H9 (cell line): ENCODE measurements at regions not wholly inside any gene's neighbourhood (a gene's known extent, or its start where the extent isn't known, plus 50 kb on each side); places are given as distances from the start of the nearest gene placed in this dataset.

Experiments
- DNase-seq: peaks from one replicate; pipeline ENCODE4 v3.0.0-alpha.2; 2017
- H2AFZ ChIP-seq: one replicate; pipeline ENCODE4 v1.6.1; 2013; ENCODE audit warnings: mild to moderate bottlenecking, low read length, control low read depth, moderate library complexity
- H2AK5ac ChIP-seq: 2 replicates; pipeline ENCODE4 v1.6.1; 2013; ENCODE audit warnings: low read length, control low read depth, mixed read lengths; ENCODE audit not compliant: insufficient read length
- H2BK120ac ChIP-seq: one replicate; pipeline ENCODE4 v1.6.1; 2013; ENCODE audit warnings: low read depth, mild to moderate bottlenecking, low read length, control low read depth, inconsistent platforms; ENCODE audit not compliant: poor library complexity, severe bottlenecking
- H2BK12ac ChIP-seq: 2 replicates; pipeline ENCODE4 v1.6.1; 2013; ENCODE audit warnings: low read length, control low read depth, mixed read lengths, low read depth; ENCODE audit not compliant: insufficient read length
- H2BK15ac ChIP-seq: 2 replicates; pipeline ENCODE4 v1.6.1; 2013; ENCODE audit warnings: low read depth, low read length, control low read depth
- H2BK20ac ChIP-seq: one replicate; pipeline ENCODE4 v1.6.1; 2013; ENCODE audit warnings: low read depth, mild to moderate bottlenecking, low read length, control low read depth, inconsistent platforms; ENCODE audit not compliant: poor library complexity, severe bottlenecking
- H2BK5ac ChIP-seq: 2 replicates; pipeline ENCODE4 v1.6.1; 2013; ENCODE audit warnings: low read length, control low read depth, mixed read lengths; ENCODE audit not compliant: insufficient read length
- H3K14ac ChIP-seq: 2 replicates; pipeline ENCODE4 v1.6.1; 2013; ENCODE audit warnings: low read length, control low read depth; ENCODE audit not compliant: insufficient read depth
- H3K18ac ChIP-seq: 2 replicates; pipeline ENCODE4 v1.6.1; 2013; ENCODE audit warnings: low read depth, mild to moderate bottlenecking, mixed read lengths, low read length, control low read depth; ENCODE audit not compliant: insufficient read length
- H3K23ac ChIP-seq: 2 replicates; pipeline ENCODE4 v1.6.1; 2013; ENCODE audit warnings: low read length, control low read depth, mixed read lengths, low read depth; ENCODE audit not compliant: insufficient read length
- H3K23me2 ChIP-seq: 2 replicates; pipeline ENCODE4 v1.6.1; 2013; ENCODE audit warnings: low read depth, mild to moderate bottlenecking, mixed read lengths, low read length, control low read depth; ENCODE audit not compliant: insufficient read length, poor library complexity, severe bottlenecking
- H3K27ac ChIP-seq: 2 replicates; pipeline ENCODE4 v1.5.1; 2013; ENCODE audit warnings: low read length, control low read depth, mixed read lengths, low read depth; ENCODE audit not compliant: insufficient read length
- H3K27me3 ChIP-seq: 2 replicates; pipeline ENCODE4 v1.6.1; 2013; ENCODE audit warnings: low read length, control low read depth, inconsistent platforms; ENCODE audit not compliant: insufficient read depth
- H3K4ac ChIP-seq: 2 replicates; pipeline ENCODE4 v1.6.1; 2013; ENCODE audit warnings: low read depth, mild to moderate bottlenecking, control low read depth, inconsistent platforms, low read length, moderate library complexity
- H3K4me1 ChIP-seq: 2 replicates; pipeline ENCODE4 v1.6.1; 2013; ENCODE audit warnings: low read length, control low read depth, inconsistent platforms; ENCODE audit not compliant: insufficient read depth
- H3K4me2 ChIP-seq: 2 replicates; pipeline ENCODE4 v1.6.1; 2013; ENCODE audit warnings: low read length, control low read depth, mixed read lengths; ENCODE audit not compliant: insufficient read length, insufficient read depth
- H3K56ac ChIP-seq: 2 replicates; pipeline ENCODE4 v1.6.1; 2013; ENCODE audit warnings: low read depth, mild to moderate bottlenecking, mixed read lengths, low read length, control low read depth; ENCODE audit not compliant: insufficient read length
- H3K79me1 ChIP-seq: 2 replicates; pipeline ENCODE4 v1.6.1; 2013; ENCODE audit warnings: low read depth, mild to moderate bottlenecking, moderate library complexity, low read length, control low read depth, inconsistent platforms; ENCODE audit not compliant: insufficient read depth, poor library complexity, severe bottlenecking
- H3K79me2 ChIP-seq: 2 replicates; pipeline ENCODE4 v1.6.1; 2013; ENCODE audit warnings: low read length, control low read depth, inconsistent platforms; ENCODE audit not compliant: insufficient read depth
- H3K9ac ChIP-seq: 2 replicates; pipeline ENCODE4 v1.6.1; 2013; ENCODE audit warnings: low read length, control low read depth, mixed read lengths; ENCODE audit not compliant: insufficient read length; ENCODE audit errors: extremely low read depth
- H3K9me3 ChIP-seq: one replicate; pipeline ENCODE4 v1.6.1; 2013; ENCODE audit warnings: low read depth, low read length, inconsistent platforms; ENCODE audit not compliant: control insufficient read depth
- H3T11ph ChIP-seq: one replicate; pipeline ENCODE4 v1.6.1; 2013; ENCODE audit warnings: mild to moderate bottlenecking, low read length, control low read depth, inconsistent platforms
- H4K20me1 ChIP-seq: one replicate; pipeline ENCODE4 v1.6.1; 2013; ENCODE audit not compliant: control insufficient read depth, insufficient read length, insufficient read depth
- H4K5ac ChIP-seq: 2 replicates; pipeline ENCODE4 v1.6.1; 2013; ENCODE audit warnings: low read depth, mild to moderate bottlenecking, mixed read lengths, low read length, control low read depth; ENCODE audit not compliant: insufficient read length
- H4K8ac ChIP-seq: replicated peaks from 2 replicates; pipeline ENCODE4 v1.6.1; 2013; ENCODE audit warnings: low read length, control low read depth, mixed read lengths, low read depth; ENCODE audit not compliant: insufficient read length
- H4K91ac ChIP-seq: 2 replicates; pipeline ENCODE4 v1.6.1; 2013; ENCODE audit warnings: low read depth, mild to moderate bottlenecking, moderate library complexity, mixed read lengths, low read length, control low read depth; ENCODE audit not compliant: insufficient read length
- H3K27ac Mint-ChIP-seq, 3 experiments: 2 replicates in 2 of 3; 3 replicates in 1 of 3; pipeline ENCODE4 v1.8.0; 2020 to 2021; ENCODE audit warnings: mixed read lengths in 3 of 3, mild to moderate bottlenecking in 1 of 3, moderate library complexity in 1 of 3
- H3K27me3 Mint-ChIP-seq: 2 replicates; pipeline ENCODE4 v1.8.0; 2021; ENCODE audit warnings: low read depth, mild to moderate bottlenecking, moderate library complexity, mixed read lengths
- H3K36me3 Mint-ChIP-seq, 3 experiments: 2 replicates in 2 of 3; 3 replicates in 1 of 3; pipeline ENCODE4 v1.8.0; 2020 to 2021; ENCODE audit warnings: low read depth in 3 of 3, mixed read lengths in 3 of 3; ENCODE audit not compliant: insufficient read depth in 1 of 3
- H3K4me1 Mint-ChIP-seq, 2 experiments: 2 replicates each; pipeline ENCODE4 v1.8.0; 2020; ENCODE audit warnings: mixed read lengths in 2 of 2
- H3K4me3 Mint-ChIP-seq, 2 experiments: 2 replicates in 1 of 2; 3 replicates in 1 of 2; pipeline ENCODE4 v1.8.0; 2020 to 2021; ENCODE audit warnings: mild to moderate bottlenecking in 2 of 2, mixed read lengths in 2 of 2, moderate library complexity in 1 of 2
- H3K9me3 Mint-ChIP-seq, 2 experiments: 2 replicates in 1 of 2; 3 replicates in 1 of 2; pipeline ENCODE4 v1.8.0; 2020; ENCODE audit warnings: mild to moderate bottlenecking in 2 of 2, mixed read lengths in 2 of 2, moderate library complexity in 1 of 2
- whole genome bisulfite sequencing: extraction: QIAGEN DNeasy Blood & Tissue Kit; methylation state at CpG from one replicate; pipeline ENCODE4 v1.1.7; 2013; ENCODE audit warnings: missing lambda C conversion rate, low lambda C conversion rate, mixed read lengths; ENCODE audit not compliant: insufficient read length; ENCODE audit errors: extremely low coverage; 5-methylcytosine and 5-hydroxymethylcytosine counted together
- TF ChIP-seq, protein P1 (sequence below): fragments of 200-600 bp; sonication (generic); conservative IDR thresholded peaks from 3 replicates; pipeline ENCODE4 v1.8.0; 2021; ENCODE audit warnings: antibody characterized with exemption, mild to moderate bottlenecking

GRCh38 chr9:26292943-26293342, 599.7 kb downstream of the CAAP1 start:
- Histone ChIP-seq H3K23me2 (no peaks in the 10 kb centered on the region), H3T11ph (no peak overlapping the region), H2BK15ac (no peak overlapping the region), H4K5ac (no peak overlapping the region), H4K20me1 (no peaks in the 10 kb centered on the region), H2BK12ac (no peak overlapping the region), H3K56ac (no peak overlapping the region), H3K9ac (no peak overlapping the region), H2BK120ac (no peak overlapping the region), H4K8ac (no peak overlapping the region), H2BK20ac (no peak overlapping the region), H2AK5ac (no peak overlapping the region), H3K4me2 (no peak overlapping the region), H3K27ac (no peak overlapping the region), H3K79me1 (no peaks in the 10 kb centered on the region), H3K27me3 (no peaks in the 10 kb centered on the region), H3K18ac (no peak overlapping the region), H2AFZ (no peak overlapping the region), H3K9me3 (no peaks in the 10 kb centered on the region), H3K23ac (no peak overlapping the region), H3K79me2 (no peaks in the 10 kb centered on the region), H3K14ac (no peak overlapping the region), H3K4ac (no peak overlapping the region), H3K4me1 (peaks cover 3% of the 10 kb centered on the region; the same call in 1 of the 2 replicates), H2BK5ac (no peak overlapping the region), H4K91ac (no peak overlapping the region)
- H3K9me3 Mint-ChIP-seq, result peaks cover 4 to 12% of the 10 kb centered on the region in 2 experiments
- TF ChIP-seq, protein P1, sequence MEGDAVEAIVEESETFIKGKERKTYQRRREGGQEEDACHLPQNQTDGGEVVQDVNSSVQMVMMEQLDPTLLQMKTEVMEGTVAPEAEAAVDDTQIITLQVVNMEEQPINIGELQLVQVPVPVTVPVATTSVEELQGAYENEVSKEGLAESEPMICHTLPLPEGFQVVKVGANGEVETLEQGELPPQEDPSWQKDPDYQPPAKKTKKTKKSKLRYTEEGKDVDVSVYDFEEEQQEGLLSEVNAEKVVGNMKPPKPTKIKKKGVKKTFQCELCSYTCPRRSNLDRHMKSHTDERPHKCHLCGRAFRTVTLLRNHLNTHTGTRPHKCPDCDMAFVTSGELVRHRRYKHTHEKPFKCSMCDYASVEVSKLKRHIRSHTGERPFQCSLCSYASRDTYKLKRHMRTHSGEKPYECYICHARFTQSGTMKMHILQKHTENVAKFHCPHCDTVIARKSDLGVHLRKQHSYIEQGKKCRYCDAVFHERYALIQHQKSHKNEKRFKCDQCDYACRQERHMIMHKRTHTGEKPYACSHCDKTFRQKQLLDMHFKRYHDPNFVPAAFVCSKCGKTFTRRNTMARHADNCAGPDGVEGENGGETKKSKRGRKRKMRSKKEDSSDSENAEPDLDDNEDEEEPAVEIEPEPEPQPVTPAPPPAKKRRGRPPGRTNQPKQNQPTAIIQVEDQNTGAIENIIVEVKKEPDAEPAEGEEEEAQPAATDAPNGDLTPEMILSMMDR, result no peak
- peaks cover 0 to 3% of the 10 kb centered on the region in 2 experiments; a peak in 2 of 4 replicates for H3K4me1 Mint-ChIP-seq
- DNase-seq, result no peak
- no peaks in the 10 kb centered on the region; a peak in 1 of 7 replicates for H3K36me3 Mint-ChIP-seq
- H3K27ac Mint-ChIP-seq, result no peak overlapping the region
- no peaks in the 10 kb centered on the region for H3K27me3 Mint-ChIP-seq
- no CpG with 5 or more reads among the region's 3 CpGs for WGBS
- no peak overlapping the region for H3K4me3 Mint-ChIP-seq
